IMR-90 (cell line): ENCODE measurements at regions not wholly inside any gene's neighbourhood (a gene's known extent, or its start where the extent isn't known, plus 50 kb on each side); places are given as distances from the start of the nearest gene placed in this dataset.

Source experiments
- ATAC-seq: fragments of 200-7000 bp; cut with Tn5 transposase; 2 replicates; pipeline ENCODE4 v1.9.1; 2020; ENCODE audit warnings: low read depth, mild to moderate bottlenecking, moderate library complexity
- BruUV-seq: library from RNA; stranded (reverse); fragments of 400-500 nt; replicated peaks from 2 replicates; lab custom pipeline; 2021; lab: Mats Ljungman, UMichigan
- CTCF ChIA-PET: fragments of 300-600 bp; formaldehyde crosslinking; extraction: SDS; loops from one replicate; lab custom pipeline; 2021; ENCODE audit warnings: antibody characterized with exemption; lab: Yijun Ruan, JAX
- POLR2A ChIA-PET: fragments of 300-600 bp; sonication (Branson Sonifier 250); formaldehyde crosslinking; loops from one replicate; lab custom pipeline; 2022; ENCODE audit warnings: antibody characterized with exemption; ENCODE audit not compliant: unreplicated experiment; lab: Charles Lee
- DNase-seq: peaks from one replicate; pipeline ENCODE4 v3.0.0; 2013
- H2AFZ ChIP-seq: replicated peaks from 2 replicates; pipeline ENCODE3; 2013; ENCODE audit warnings: low read length, mild to moderate bottlenecking; ENCODE audit not compliant: poor library complexity
- H2AK5ac ChIP-seq: 2 replicates; pipeline ENCODE4 v1.6.1; 2013; ENCODE audit warnings: low read depth, low read length, inconsistent platforms
- H2AK9ac ChIP-seq: replicated peaks from 2 replicates; pipeline ENCODE3; 2013; ENCODE audit warnings: mild to moderate bottlenecking, low read depth, low read length, moderate library complexity; ENCODE audit not compliant: poor library complexity
- H2BK120ac ChIP-seq: 2 replicates; pipeline ENCODE4 v1.6.1; 2013; ENCODE audit warnings: low read depth, low read length, inconsistent platforms
- H2BK15ac ChIP-seq: 3 replicates; pipeline ENCODE4 v1.6.1; 2013; ENCODE audit warnings: low read depth, low read length, inconsistent platforms
- H2BK20ac ChIP-seq: 2 replicates; pipeline ENCODE4 v1.6.1; 2013; ENCODE audit warnings: low read depth, mild to moderate bottlenecking, inconsistent platforms, low read length, moderate library complexity
- H2BK5ac ChIP-seq: 2 replicates; pipeline ENCODE4 v1.6.1; 2013; ENCODE audit warnings: mild to moderate bottlenecking, low read depth, low read length, inconsistent platforms; ENCODE audit not compliant: poor library complexity, severe bottlenecking
- H3K14ac ChIP-seq: replicated peaks from 2 replicates; pipeline ENCODE4 v1.6.1; 2013; ENCODE audit warnings: low read depth, low read length, inconsistent platforms
- H3K18ac ChIP-seq: 2 replicates; pipeline ENCODE4 v1.6.1; 2013; ENCODE audit warnings: low read depth, low read length, control low read depth
- H3K23ac ChIP-seq: 2 replicates; pipeline ENCODE4 v1.6.1; 2013; ENCODE audit warnings: low read depth, low read length, inconsistent platforms
- H3K27ac ChIP-seq: 2 replicates; pipeline ENCODE4 v1.5.1; 2013; ENCODE audit warnings: mild to moderate bottlenecking, control low read depth, low read length; ENCODE audit not compliant: insufficient read depth
- H3K27me3 ChIP-seq: 2 replicates; pipeline ENCODE4 v1.6.1; 2013; ENCODE audit warnings: low read length; ENCODE audit not compliant: control insufficient read depth, insufficient read depth
- H3K36me3 ChIP-seq: 2 replicates; pipeline ENCODE4 v1.6.1; 2013; ENCODE audit warnings: low read length, mixed read lengths; ENCODE audit not compliant: control insufficient read depth, insufficient read depth
- H3K4ac ChIP-seq: 2 replicates; pipeline ENCODE4 v1.6.1; 2013; ENCODE audit warnings: low read depth, low read length, inconsistent platforms
- H3K4me1 ChIP-seq: 2 replicates; pipeline ENCODE4 v1.6.1; 2013; ENCODE audit warnings: low read length, mixed read lengths; ENCODE audit not compliant: control insufficient read depth, insufficient read depth
- H3K4me2 ChIP-seq: 2 replicates; pipeline ENCODE4 v1.6.1; 2013; ENCODE audit warnings: low read depth, mild to moderate bottlenecking, control low read depth, low read length, moderate library complexity
- H3K4me3 ChIP-seq: 2 replicates; pipeline ENCODE4 v1.5.1; 2013; ENCODE audit warnings: low read depth, mild to moderate bottlenecking, control low read depth, low read length, moderate library complexity; ENCODE audit not compliant: insufficient read depth
- H3K56ac ChIP-seq: 2 replicates; pipeline ENCODE4 v1.6.1; 2013; ENCODE audit warnings: low read length, inconsistent platforms; ENCODE audit not compliant: insufficient read depth; ENCODE audit errors: extremely low read depth
- H3K79me1 ChIP-seq, 2 experiments: 2 replicates each; pipeline ENCODE4 v1.6.1; 2013; ENCODE audit warnings: low read length in 2 of 2, inconsistent platforms in 1 of 2, low read depth in 1 of 2
- H3K9ac ChIP-seq: 2 replicates; pipeline ENCODE4 v1.6.1; 2013; ENCODE audit warnings: low read depth, low read length, control low read depth
- H3K9me1 ChIP-seq: 2 replicates; pipeline ENCODE4 v1.6.1; 2013; ENCODE audit warnings: low read length, inconsistent platforms; ENCODE audit not compliant: insufficient read depth
- H3K9me3 ChIP-seq: 2 replicates; pipeline ENCODE4 v1.6.1; 2013; ENCODE audit warnings: low read length; ENCODE audit not compliant: control insufficient read depth, insufficient read depth
- H4K20me1 ChIP-seq: 2 replicates; pipeline ENCODE4 v1.6.1; 2013; ENCODE audit warnings: low read length, inconsistent platforms; ENCODE audit not compliant: insufficient read depth
- H4K5ac ChIP-seq: 2 replicates; pipeline ENCODE4 v1.6.1; 2013; ENCODE audit warnings: mild to moderate bottlenecking, low read depth, low read length, control low read depth
- H4K8ac ChIP-seq, 2 experiments: 2 replicates each; pipeline ENCODE4 v1.6.1; 2013; ENCODE audit warnings: low read depth in 2 of 2, low read length in 2 of 2, control low read depth in 1 of 2, inconsistent platforms in 1 of 2
- H4K91ac ChIP-seq: 2 replicates; pipeline ENCODE4 v1.6.1; 2013; ENCODE audit warnings: low read depth, low read length, inconsistent platforms; ENCODE audit not compliant: insufficient read depth
- BHLHE40 ChIP-seq: fragments of 150-350 bp; IDR thresholded peaks from 2 replicates; pipeline ENCODE4 v1.6.1; 2016; ENCODE audit warnings: mild to moderate bottlenecking, low read depth, low read length
- CEBPB ChIP-seq: IDR thresholded peaks from 2 replicates; pipeline ENCODE4 v1.6.1; 2012; ENCODE audit warnings: low read depth, low read length, improper control_type of control experiment
- CHD1 ChIP-seq: IDR thresholded peaks from 2 replicates; pipeline ENCODE4 v1.6.1; 2012; ENCODE audit warnings: low read depth, low read length, improper control_type of control experiment
- ELK1 ChIP-seq: fragments of 150-350 bp; IDR thresholded peaks from 2 replicates; pipeline ENCODE4 v1.6.1; 2016; ENCODE audit warnings: low read depth, mild to moderate bottlenecking, low read length, moderate library complexity, borderline replicate concordance
- FOS ChIP-seq: fragments of 150-350 bp; IDR thresholded peaks from 2 replicates; pipeline ENCODE4 v1.6.1; 2016; ENCODE audit warnings: low read depth, low read length
- MAFK ChIP-seq: IDR thresholded peaks from 2 replicates; pipeline ENCODE4 v1.6.1; 2012; ENCODE audit warnings: low read depth, low read length, improper control_type of control experiment
- MAZ ChIP-seq: IDR thresholded peaks from 2 replicates; pipeline ENCODE4 v1.6.1; 2012; ENCODE audit warnings: low read depth, mild to moderate bottlenecking, low read length, improper control_type of control experiment, moderate library complexity, borderline replicate concordance
- MXI1 ChIP-seq: IDR thresholded peaks from 2 replicates; pipeline ENCODE4 v1.6.1; 2012; ENCODE audit warnings: low read depth, mild to moderate bottlenecking, low read length, moderate library complexity, borderline replicate concordance
- NFE2L2 ChIP-seq: fragments of 150-350 bp; IDR thresholded peaks from 2 replicates; pipeline ENCODE4 v1.6.1; 2016; ENCODE audit warnings: low read depth, mild to moderate bottlenecking, low read length
- POLR2A ChIP-seq: IDR thresholded peaks from 2 replicates; pipeline ENCODE4 v1.6.1; 2012; ENCODE audit warnings: mild to moderate bottlenecking, low read depth, low read length
- RAD21 ChIP-seq: IDR thresholded peaks from 2 replicates; pipeline ENCODE4 v1.6.1; 2012; ENCODE audit warnings: low read length, improper control_type of control experiment
- RCOR1 ChIP-seq: IDR thresholded peaks from 2 replicates; pipeline ENCODE4 v1.6.1; 2012; ENCODE audit warnings: mild to moderate bottlenecking, low read length, improper control_type of control experiment; ENCODE audit not compliant: insufficient replicate concordance
- RFX5 ChIP-seq: IDR thresholded peaks from 2 replicates; pipeline ENCODE4 v1.8.0; 2012; ENCODE audit warnings: low read depth, mild to moderate bottlenecking, low read length, moderate library complexity
- SMC3 ChIP-seq: fragments of 150-350 bp; IDR thresholded peaks from 2 replicates; pipeline ENCODE4 v1.6.1; 2016; ENCODE audit warnings: low read depth, mild to moderate bottlenecking, antibody characterized with exemption, low read length, moderate library complexity
- WGBS, 2 experiments: methylation state at CpG; one replicate each; pipeline versions ENCODE4 v1.1.5 to v1.1.7; 2013; ENCODE audit warnings: missing lambda C conversion rate in 2 of 2; ENCODE audit not compliant: insufficient read length in 1 of 2; ENCODE audit errors: extremely low coverage in 2 of 2; 5-methylcytosine and 5-hydroxymethylcytosine counted together
- dilution Hi-C: fragments of 300-500 bp; cut with HindIII; formaldehyde crosslinking; loops from one replicate; pipeline ENCODE4 v1.14.3; 2018; ENCODE audit warnings: low sequenced_read_pairs; ENCODE audit not compliant: unreplicated experiment
- in situ Hi-C: fragments of 300-500 bp; cut with MboI; formaldehyde crosslinking; loops from 3 replicates; pipeline ENCODE4 v1.14.3; 2019; ENCODE audit warnings: low sequenced_read_pairs, inconsistent platforms, mixed read lengths
- intact Hi-C: fragments of 100-400 bp; cut with micrococcal nuclease; formaldehyde crosslinking; loops from 2 replicates; pipeline ENCODE4 v1.10.0; 2022
- TF ChIP-seq, protein P1 (sequence below): fragments of 150-350 bp; IDR thresholded peaks from 2 replicates; pipeline ENCODE4 v1.6.1; 2017; ENCODE audit warnings: mild to moderate bottlenecking, antibody characterized with exemption, low read length, low read depth
- TF ChIP-seq, protein P2 (sequence below): conservative IDR thresholded peaks from 2 replicates; pipeline ENCODE4 v1.5.1; 2012; ENCODE audit warnings: mild to moderate bottlenecking, low read depth, low read length, improper control_type of control experiment

- no peak overlapping the region for H3K27ac ChIP-seq
- H3K9me1 ChIP-seq: no peaks in the 10 kb centered on the region
- no CpG with 5 or more reads among the region's 4 CpGs for WGBS, 2 experiments
- no peaks in the 10 kb centered on the region for H3K4me1 ChIP-seq
- no peak overlapping the region for H2BK120ac ChIP-seq
- H3K14ac ChIP-seq: no peak overlapping the region
- no peak overlapping the region for H2BK20ac ChIP-seq
- H2BK5ac ChIP-seq: no peak overlapping the region
- H3K18ac ChIP-seq: no peak overlapping the region
- H2AK9ac ChIP-seq: no peak overlapping the region
- CTCF ChIA-PET: no interaction called here
- H3K79me1 ChIP-seq: no peaks in the 10 kb centered on the region
- no peak overlapping the region for H2AK5ac ChIP-seq
- H3K9me3 ChIP-seq: no peaks in the 10 kb centered on the region
- no peak for ATAC-seq
- in situ Hi-C loops: no loop called here
- peaks cover 5% of the 10 kb centered on the region; the same call in 1 of the 2 replicates for H3K27me3 ChIP-seq
- no peak overlapping the region for H4K5ac ChIP-seq
- H3K23ac ChIP-seq: no peak overlapping the region
- no TSS peak for BruUV-seq
- no peak overlapping the region for H2BK15ac ChIP-seq
- TF ChIP-seq MXI1: no peak
- no peak for TF ChIP-seq RFX5
- TF ChIP-seq MAZ: no peak
- no peak for TF ChIP-seq BHLHE40
- TF ChIP-seq POLR2A: no peak
- no peak for TF ChIP-seq MAFK
- TF ChIP-seq RCOR1: no peak
- TF ChIP-seq RAD21: no peak
- TF ChIP-seq CEBPB: no peak
- no peak for TF ChIP-seq NFE2L2
- TF ChIP-seq CHD1: no peak
- TF ChIP-seq, protein P1, sequence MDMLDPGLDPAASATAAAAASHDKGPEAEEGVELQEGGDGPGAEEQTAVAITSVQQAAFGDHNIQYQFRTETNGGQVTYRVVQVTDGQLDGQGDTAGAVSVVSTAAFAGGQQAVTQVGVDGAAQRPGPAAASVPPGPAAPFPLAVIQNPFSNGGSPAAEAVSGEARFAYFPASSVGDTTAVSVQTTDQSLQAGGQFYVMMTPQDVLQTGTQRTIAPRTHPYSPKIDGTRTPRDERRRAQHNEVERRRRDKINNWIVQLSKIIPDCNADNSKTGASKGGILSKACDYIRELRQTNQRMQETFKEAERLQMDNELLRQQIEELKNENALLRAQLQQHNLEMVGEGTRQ: no peak
- TF ChIP-seq FOS: no peak
- no peak for TF ChIP-seq SMC3
- TF ChIP-seq, protein P2, sequence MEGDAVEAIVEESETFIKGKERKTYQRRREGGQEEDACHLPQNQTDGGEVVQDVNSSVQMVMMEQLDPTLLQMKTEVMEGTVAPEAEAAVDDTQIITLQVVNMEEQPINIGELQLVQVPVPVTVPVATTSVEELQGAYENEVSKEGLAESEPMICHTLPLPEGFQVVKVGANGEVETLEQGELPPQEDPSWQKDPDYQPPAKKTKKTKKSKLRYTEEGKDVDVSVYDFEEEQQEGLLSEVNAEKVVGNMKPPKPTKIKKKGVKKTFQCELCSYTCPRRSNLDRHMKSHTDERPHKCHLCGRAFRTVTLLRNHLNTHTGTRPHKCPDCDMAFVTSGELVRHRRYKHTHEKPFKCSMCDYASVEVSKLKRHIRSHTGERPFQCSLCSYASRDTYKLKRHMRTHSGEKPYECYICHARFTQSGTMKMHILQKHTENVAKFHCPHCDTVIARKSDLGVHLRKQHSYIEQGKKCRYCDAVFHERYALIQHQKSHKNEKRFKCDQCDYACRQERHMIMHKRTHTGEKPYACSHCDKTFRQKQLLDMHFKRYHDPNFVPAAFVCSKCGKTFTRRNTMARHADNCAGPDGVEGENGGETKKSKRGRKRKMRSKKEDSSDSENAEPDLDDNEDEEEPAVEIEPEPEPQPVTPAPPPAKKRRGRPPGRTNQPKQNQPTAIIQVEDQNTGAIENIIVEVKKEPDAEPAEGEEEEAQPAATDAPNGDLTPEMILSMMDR: no peak
- no peak for TF ChIP-seq ELK1
- no peak overlapping the region for H3K4me3 ChIP-seq
- H3K9ac ChIP-seq: no peak overlapping the region
- no peaks in the 10 kb centered on the region for H3K36me3 ChIP-seq
- POLR2A ChIA-PET: no interaction called here
- H3K4me2 ChIP-seq: no peak overlapping the region
- H4K8ac ChIP-seq: no peak overlapping the region
- DNase-seq: no peak
- no peak overlapping the region for H3K4ac ChIP-seq
- intact Hi-C loops: no loop called here
- no peaks in the 10 kb centered on the region for H4K20me1 ChIP-seq
- H3K56ac ChIP-seq: no peak overlapping the region
- dilution Hi-C loops: no loop called here
- H4K91ac ChIP-seq: no peak overlapping the region
- H2AFZ ChIP-seq: no peak overlapping the region
Observed at GRCh38 chr2:36296798-36297197, 58.8 kb upstream of the CRIM1 start.
